Heart left ventricle (tissue), 16 donors: ENCODE measurements at regions not wholly inside any gene's neighbourhood (a gene's known extent, or its start where the extent isn't known, plus 50 kb on each side); places are given as distances from the start of the nearest gene placed in this dataset.
A peak's percentile ranks its signal among the peaks of the same experiment; 100 is the strongest.
"Not testable (repeated sequence)": the region's sequence is repeated elsewhere in the genome, so short reads cannot be mapped to it uniquely, and the experiment has no call there.

Source experiments
- ATAC-seq, 4 donors: fragments of 200-7000 bp; cut with Tn5 transposase; one replicate each; pipeline ENCODE4 v1.9.1; 2020 to 2022; ENCODE audit warnings: moderate library complexity in 4 of 4, mild to moderate bottlenecking in 3 of 4, moderate number of reproducible peaks in 1 of 4
- DNase-seq, 5 donors: peaks; one replicate each; pipeline ENCODE4 v3.0.0-alpha.2; 2020
- H3K27ac ChIP-seq, 12 donors: fragments of 200-600 bp; sonication (generic) in 4 of 12; one replicate each; pipeline versions ENCODE4 v1.5.0 to v1.8.0; 2016 to 2022; ENCODE audit warnings: mild to moderate bottlenecking in 2 of 12
- H3K27me3 ChIP-seq, 9 donors: fragments of 200-600 bp; sonication (generic) in 2 of 9; one replicate each; pipeline versions ENCODE4 v1.5.1 to v1.8.0; 2016 to 2022; ENCODE audit warnings: mild to moderate bottlenecking in 3 of 9
- H3K36me3 ChIP-seq, 9 donors: fragments of 200-600 bp; sonication (generic) in 2 of 9; one replicate each; pipeline versions ENCODE4 v1.5.0 to v1.8.0; 2018 to 2022; ENCODE audit warnings: mild to moderate bottlenecking in 2 of 9
- H3K4me1 ChIP-seq, 12 donors: fragments of 200-600 bp; sonication (generic) in 4 of 12; one replicate each; pipeline versions ENCODE4 v1.5.0 to v1.8.0; 2016 to 2022; ENCODE audit warnings: mild to moderate bottlenecking in 3 of 12
- H3K4me3 ChIP-seq, 12 donors: fragments of 200-600 bp; sonication (generic) in 4 of 12; one replicate each; pipeline versions ENCODE4 v1.5.0 to v1.8.0; 2017 to 2022; ENCODE audit warnings: mild to moderate bottlenecking in 9 of 12, moderate library complexity in 4 of 12
- H3K9me3 ChIP-seq, 12 donors: fragments of 200-600 bp; sonication (generic) in 4 of 12; one replicate each; pipeline versions ENCODE4 v1.5.0 to v1.8.0; 2016 to 2022; ENCODE audit warnings: mild to moderate bottlenecking in 1 of 12
- WGBS, 4 donors: extraction: QIAGEN DNeasy Blood & Tissue Kit in 2 of 4; methylation state at CpG; one replicate each; pipeline versions ENCODE4 v1.1.5 to v1.1.7; 2013 to 2018; 5-methylcytosine and 5-hydroxymethylcytosine counted together
- intact Hi-C, 10 donors: fragments of 100-400 bp; cut with DNase I; formaldehyde crosslinking; loops; one replicate each; pipeline versions ENCODE4 v1.11.1 to v1.14.2; 2022
- donor health status: ischemic (EF 13 %, LVEDD 7.1; RV severe dilation, severe dysfunction).
- donor health status: healthy with polysubstance abuse.
- donor health status: DM: no; HTN: yes; CAD: no.
- donor health status: DM: no; HTN: no; CAD: no.
- donor health status: ischemic (EF 25% LVEDD 6.9; RV normal size, moderate dysfunction).
- donor health status: ischemic (EF 25% LVEDD 5.7; RV mildly dilated, moderate dysfunction).
- donor health status: healthy.
- donor health status: DM: yes; HTN: yes; CAD: no.
- donor health status: ischemic (EF 35%, LVEDD 5.7; RV mildly dilated, moderate dysfunction).
- donor health status: nonischemic (EF 11% LVEDD 7.7; RV severe dilation, severe dysfunction).
- donor health status: DM: yes; HTN: yes; CAD: no.
- donor health status: PGD.
- donor health status: ischemic (EF 29% LVEDD 5.4; RV normal size, mild dysfunction).
- donor health status: nonischemic (EF 23%, LVEDD 6.1; RV moderate dilation, normal function).

- H3K4me1 ChIP-seq, H3K9me3 ChIP-seq, intact Hi-C loops, H3K4me3 ChIP-seq, H3K36me3 ChIP-seq, H3K27ac ChIP-seq, DNase-seq, H3K27me3 ChIP-seq, ATAC-seq: not testable (repeated sequence)
- WGBS, 4 donors: no CpG with 5 or more reads among the region's 2 CpGs
Observed at GRCh38 chr15:20473465-20473864, 68.1 kb downstream of the GOLGA6L6 start.

- DNase-seq, H3K27me3 ChIP-seq, H3K36me3 ChIP-seq, intact Hi-C loops, H3K4me3 ChIP-seq, H3K4me1 ChIP-seq, H3K27ac ChIP-seq, H3K9me3 ChIP-seq, ATAC-seq: not testable (repeated sequence)
- 72 to 94% (median 83%) methylated on average over 3 to 4 of the region's 4 CpGs for WGBS, 4 donors
Observed at GRCh38 chr15:20472983-20473382, 68.6 kb downstream of the GOLGA6L6 start.

- H3K4me3 ChIP-seq, ATAC-seq, H3K4me1 ChIP-seq, H3K27me3 ChIP-seq, H3K9me3 ChIP-seq, DNase-seq, H3K36me3 ChIP-seq, H3K27ac ChIP-seq, intact Hi-C loops: not testable (repeated sequence)
- 92 to 100% methylated on average over 2 of the region's 6 CpGs; no CpG with 5 or more reads in 2 of the 4 donors for WGBS, 4 donors
Observed at GRCh38 chr15:20470810-20471209, 70.8 kb downstream of the GOLGA6L6 start.

- intact Hi-C loops, H3K27me3 ChIP-seq, H3K4me3 ChIP-seq, H3K36me3 ChIP-seq, H3K27ac ChIP-seq, H3K9me3 ChIP-seq, H3K4me1 ChIP-seq, ATAC-seq: not testable (repeated sequence)
- peak in 1 of 5 donors; percentile 7 for DNase-seq
- 71 to 83% methylated on average over 2 of the region's 3 CpGs; no CpG with 5 or more reads in 2 of the 4 donors for WGBS, 4 donors
Observed at GRCh38 chr15:20441138-20441537, 100.5 kb downstream of the GOLGA6L6 start.

GRCh38 chr15:20440390-20440789 is 101.2 kb downstream of the GOLGA6L6 start:
- H3K9me3 ChIP-seq, H3K4me1 ChIP-seq, intact Hi-C loops, H3K27me3 ChIP-seq, H3K36me3 ChIP-seq, H3K27ac ChIP-seq, DNase-seq, ATAC-seq, H3K4me3 ChIP-seq: not testable (repeated sequence)
- 80 to 96% (median 85%) methylated on average over 7 to 11 of the region's 11 CpGs for WGBS, 4 donors

- H3K36me3 ChIP-seq, intact Hi-C loops, H3K4me1 ChIP-seq, H3K4me3 ChIP-seq, H3K27me3 ChIP-seq, H3K9me3 ChIP-seq, DNase-seq, ATAC-seq, H3K27ac ChIP-seq: not testable (repeated sequence)
- 79 to 100% (median 84%) methylated on average over 3 to 11 of the region's 15 CpGs; no CpG with 5 or more reads in 1 of the 4 donors for WGBS, 4 donors
Observed at GRCh38 chr15:20439111-20439510, 102.5 kb downstream of the GOLGA6L6 start.

GRCh38 chr15:20438255-20438654 is 103.3 kb downstream of the GOLGA6L6 start:
- H3K9me3 ChIP-seq, ATAC-seq, H3K4me3 ChIP-seq, H3K4me1 ChIP-seq, intact Hi-C loops, H3K27me3 ChIP-seq, DNase-seq, H3K36me3 ChIP-seq, H3K27ac ChIP-seq: not testable (repeated sequence)
- 78 to 79% methylated on average over 4 of the region's 8 CpGs; no CpG with 5 or more reads in 2 of the 4 donors for WGBS, 4 donors

GRCh38 chr15:20433468-20433867 is 108.1 kb downstream of the GOLGA6L6 start:
- no CpG with 5 or more reads among the region's 7 CpGs for WGBS, 4 donors
- H3K4me1 ChIP-seq, H3K4me3 ChIP-seq, H3K27me3 ChIP-seq, DNase-seq, H3K9me3 ChIP-seq, intact Hi-C loops, H3K27ac ChIP-seq, H3K36me3 ChIP-seq: not testable (repeated sequence)
- ATAC-seq: peak in 1 of 4 donors; percentile 31

GRCh38 chr15:20430495-20430894 is 111.1 kb downstream of the GOLGA6L6 start:
- H3K27ac ChIP-seq, intact Hi-C loops, H3K27me3 ChIP-seq, H3K4me3 ChIP-seq, H3K4me1 ChIP-seq, H3K36me3 ChIP-seq, H3K9me3 ChIP-seq, DNase-seq: not testable (repeated sequence)
- ATAC-seq: peak in 3 of 4 donors; percentile 53 to 63 (median 60)
- WGBS, 4 donors: no CpG with 5 or more reads among the region's 11 CpGs

- H3K4me1 ChIP-seq, H3K4me3 ChIP-seq, H3K9me3 ChIP-seq, H3K27me3 ChIP-seq, intact Hi-C loops, DNase-seq, H3K36me3 ChIP-seq, H3K27ac ChIP-seq: not testable (repeated sequence)
- ATAC-seq: peak in 1 of 4 donors; percentile 29
- WGBS, 4 donors: 16 to 24% (median 22%) methylated on average over 2 of the region's 2 CpGs
Observed at GRCh38 chr15:20420710-20421109, 120.9 kb downstream of the GOLGA6L6 start.

- intact Hi-C loops, H3K4me3 ChIP-seq, H3K27me3 ChIP-seq, H3K4me1 ChIP-seq, H3K36me3 ChIP-seq, H3K27ac ChIP-seq, ATAC-seq: not testable (repeated sequence)
- DNase-seq: peak in 1 of 5 donors; percentile 20
- WGBS, 4 donors: 55 to 62% (median 58%) methylated on average over 7 of the region's 7 CpGs
- peaks cover 0 to 20% (median 6%) of the 10 kb centered on the region in 12 donors for H3K9me3 ChIP-seq
Observed at GRCh38 chr15:20416618-20417017, 125.0 kb downstream of the GOLGA6L6 start.

- H3K27ac ChIP-seq, DNase-seq, H3K4me1 ChIP-seq, H3K36me3 ChIP-seq, ATAC-seq, H3K27me3 ChIP-seq, H3K4me3 ChIP-seq: not testable (repeated sequence)
- H3K9me3 ChIP-seq: peaks cover 0 to 50% (median 18%) of the 10 kb centered on the region in 12 donors
- intact Hi-C loops: loop anchor here in 1 of 10 donors (5.0 kb wide), 1 partner anchor 57 kb away; no protein-coding TSS in a partner anchor
- 90 to 92% (median 91%) methylated on average over 4 of the region's 4 CpGs for WGBS, 4 donors
Observed at GRCh38 chr15:20409667-20410198, 131.9 kb downstream of the GOLGA6L6 start.
